Ishikawa (cell line): ENCODE measurements at regions not wholly inside any gene's neighbourhood (a gene's known extent, or its start where the extent isn't known, plus 50 kb on each side); places are given as distances from the start of the nearest gene placed in this dataset.

Source experiments
- CEBPB ChIP-seq: IDR thresholded peaks from 2 replicates; pipeline ENCODE4 v1.6.1; 2012
- CREB1 ChIP-seq: IDR thresholded peaks from 2 replicates; pipeline ENCODE4 v1.6.1; 2012; ENCODE audit warnings: low read depth
- EGR1 ChIP-seq: IDR thresholded peaks from 2 replicates; pipeline ENCODE4 v1.6.1; 2012
- EP300 ChIP-seq: IDR thresholded peaks from 2 replicates; pipeline ENCODE4 v1.6.1; 2012; ENCODE audit warnings: borderline replicate concordance
- FOXM1 ChIP-seq: IDR thresholded peaks from 2 replicates; pipeline ENCODE4 v1.6.1; 2012; ENCODE audit warnings: low read depth, borderline replicate concordance
- MAX ChIP-seq: IDR thresholded peaks from 2 replicates; pipeline ENCODE4 v1.6.1; 2012
- NFIC ChIP-seq: IDR thresholded peaks from 2 replicates; pipeline ENCODE4 v1.6.1; 2012
- RAD21 ChIP-seq: IDR thresholded peaks from 2 replicates; pipeline ENCODE4 v1.6.1; 2012; ENCODE audit warnings: low read depth
- REST ChIP-seq: IDR thresholded peaks from 2 replicates; pipeline ENCODE4 v1.6.1; 2012; ENCODE audit warnings: low read depth, mild to moderate bottlenecking
- TAF1 ChIP-seq: IDR thresholded peaks from 2 replicates; pipeline ENCODE4 v1.6.1; 2012; ENCODE audit warnings: low read depth, mild to moderate bottlenecking
- TCF12 ChIP-seq: IDR thresholded peaks from 2 replicates; pipeline ENCODE4 v1.6.1; 2012; ENCODE audit warnings: low read depth
- TEAD4 ChIP-seq: IDR thresholded peaks from 2 replicates; pipeline ENCODE4 v1.6.1; 2012
- YY1 ChIP-seq: IDR thresholded peaks from 2 replicates; pipeline ENCODE4 v1.6.1; 2012; ENCODE audit warnings: low read depth
- ZBTB7A ChIP-seq: IDR thresholded peaks from 2 replicates; pipeline ENCODE4 v1.6.1; 2012; ENCODE audit warnings: low read depth
- TF ChIP-seq, protein P1 (sequence below): IDR thresholded peaks from 2 replicates; pipeline ENCODE4 v1.6.1; 2012

- TF ChIP-seq CEBPB (no peak), FOXM1 (no peak), EP300 (no peak), EGR1 (no peak), YY1 (no peak), REST (no peak), MAX (no peak), RAD21 (no peak)
- TF ChIP-seq, protein P1, sequence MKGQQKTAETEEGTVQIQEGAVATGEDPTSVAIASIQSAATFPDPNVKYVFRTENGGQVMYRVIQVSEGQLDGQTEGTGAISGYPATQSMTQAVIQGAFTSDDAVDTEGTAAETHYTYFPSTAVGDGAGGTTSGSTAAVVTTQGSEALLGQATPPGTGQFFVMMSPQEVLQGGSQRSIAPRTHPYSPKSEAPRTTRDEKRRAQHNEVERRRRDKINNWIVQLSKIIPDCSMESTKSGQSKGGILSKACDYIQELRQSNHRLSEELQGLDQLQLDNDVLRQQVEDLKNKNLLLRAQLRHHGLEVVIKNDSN: no peak
Observed at GRCh38 chr2:228802181-228803071, 468.7 kb downstream of the PID1 start.

DNA sequence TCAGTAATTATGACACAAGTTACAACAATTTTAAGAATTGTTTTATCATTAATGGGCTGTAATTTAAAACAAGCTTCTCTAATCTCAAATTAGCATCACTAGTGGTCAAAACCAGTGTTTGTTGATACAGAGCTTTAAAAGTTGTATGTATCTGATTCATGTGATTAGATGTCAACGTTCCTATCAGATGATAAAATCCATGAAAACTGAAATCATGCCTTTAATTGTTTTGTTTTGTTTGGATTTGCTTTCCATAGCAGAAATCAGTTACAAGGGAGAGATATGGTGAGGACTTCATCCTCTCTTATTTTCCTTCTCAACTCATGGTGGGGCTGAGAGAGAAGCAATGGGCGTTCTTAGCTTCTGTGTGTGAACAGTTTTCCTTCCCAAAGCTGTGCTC, 469.6 kb downstream of the PID1 start:
- TF ChIP-seq REST (no peak), CREB1 (no peak), EGR1 (no peak), NFIC (no peak), CEBPB (no peak), TEAD4 (no peak), FOXM1 (no peak), TAF1 (no peak), MAX (no peak), ZBTB7A (no peak), EP300 (no peak), RAD21 (no peak), TCF12 (no peak), YY1 (no peak)
- TF ChIP-seq, protein P1: no peak

GRCh38 chr2:228799208-228799588, 471.9 kb downstream of the PID1 start:
- TF ChIP-seq REST (no peak), CREB1 (no peak), EGR1 (no peak), NFIC (no peak), RAD21 (no peak), TCF12 (no peak), MAX (no peak), EP300 (no peak), TAF1 (no peak), TEAD4 (no peak), YY1 (no peak), ZBTB7A (no peak), CEBPB (no peak), FOXM1 (no peak)
- TF ChIP-seq, protein P1: no peak
